ENCODE measurements at regions not wholly inside any gene's neighbourhood (a gene's known extent, or its start where the extent isn't known, plus 50 kb on each side); places are given as distances from the start of the nearest gene placed in this dataset.
A peak's percentile ranks its signal among the peaks of the same experiment; 100 is the strongest.

DNA sequence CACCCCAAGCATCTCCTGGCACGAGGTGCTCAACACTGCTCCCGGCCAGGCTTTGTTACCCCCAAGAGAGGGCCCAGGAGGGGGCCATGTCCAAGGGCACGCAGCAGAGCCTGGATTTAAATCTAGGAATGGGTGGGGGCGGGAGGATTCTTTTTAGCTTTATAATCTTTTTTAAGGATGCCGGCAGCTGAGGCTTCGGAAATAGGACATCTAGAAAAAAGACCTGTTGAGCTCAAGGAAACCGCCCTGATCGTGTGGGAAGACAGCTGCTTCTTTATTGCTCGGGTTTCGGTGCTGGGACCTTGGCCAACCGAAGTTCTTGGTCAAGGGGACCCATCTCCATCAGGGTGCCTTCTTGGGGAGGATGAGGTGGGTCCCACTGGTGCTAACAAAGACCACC is 317.9 kb downstream of the CTTN start:
- DNase-seq = no peak

DNA sequence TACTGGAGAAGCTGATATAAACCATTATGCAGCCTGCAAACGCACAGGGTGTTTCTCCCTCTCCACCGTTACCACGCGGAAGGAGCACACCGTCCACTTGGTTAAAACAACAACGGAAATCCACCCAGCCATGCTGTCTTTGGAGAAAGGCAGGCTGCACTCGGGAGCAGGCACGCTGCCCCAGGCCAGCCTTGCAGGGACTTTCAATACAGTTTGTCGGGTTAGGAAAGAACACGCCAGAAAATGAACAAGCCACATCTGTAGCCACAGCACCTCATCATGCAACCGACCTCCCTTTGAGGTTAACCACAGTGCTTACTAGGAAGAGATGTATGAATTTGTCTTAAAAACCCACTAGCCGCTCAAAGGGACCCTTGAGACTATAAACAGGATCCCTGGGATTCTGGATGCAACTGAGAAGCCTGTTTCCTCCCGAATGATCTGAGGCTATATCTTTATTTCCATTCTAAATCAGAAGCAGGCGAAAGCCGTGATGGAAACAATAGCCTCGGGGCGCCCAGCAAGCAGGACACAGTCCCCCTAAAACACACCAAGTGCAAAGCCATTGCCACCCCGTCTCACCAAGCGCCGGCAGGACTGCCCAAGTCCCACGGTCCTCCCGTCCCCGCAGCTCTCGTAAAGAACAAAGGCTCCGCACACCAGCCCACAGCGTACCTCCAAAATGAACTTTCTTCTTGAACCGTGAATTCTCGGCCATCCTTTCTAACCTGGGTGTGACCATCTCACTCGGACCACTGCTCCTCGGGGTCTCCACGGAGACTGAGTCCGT is 318.9 kb downstream of the CTTN start:
- DNase-seq = no peak

DNA sequence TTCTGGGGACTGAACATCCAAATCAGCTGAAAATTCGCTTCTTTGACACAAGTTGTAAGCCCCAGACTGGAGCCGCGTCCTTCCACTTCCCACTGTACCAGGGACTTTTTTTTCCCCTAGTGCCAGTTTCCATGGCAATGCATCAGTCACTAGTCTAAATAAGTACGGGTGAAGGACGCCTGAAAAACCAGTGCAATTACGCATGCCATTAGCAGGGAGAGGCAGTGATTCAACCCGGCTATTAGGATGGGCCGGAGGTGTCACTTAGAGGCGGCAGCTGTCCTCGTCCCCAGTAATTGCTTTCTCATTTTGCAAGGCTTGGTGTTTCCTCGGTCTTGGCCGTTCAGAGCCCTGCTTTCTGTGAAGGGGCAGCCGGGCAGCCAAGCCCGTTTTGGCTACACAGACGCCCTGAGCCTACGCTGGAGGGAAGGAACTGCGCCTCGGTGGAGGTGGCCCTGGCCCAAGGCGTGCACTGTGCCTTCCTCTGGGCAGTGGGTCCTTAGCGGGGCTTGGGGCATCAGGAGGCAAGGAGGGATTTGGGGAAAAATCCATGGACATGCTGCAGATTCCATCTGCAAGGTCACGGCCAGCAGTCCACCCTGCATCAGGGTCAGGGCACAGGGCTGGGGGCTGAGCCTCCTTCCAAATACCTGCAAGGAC is 319.7 kb downstream of the CTTN start:
- DNase-seq = peak in 12 of 56 donors; percentile 9 to 37 (median 26)

DNA sequence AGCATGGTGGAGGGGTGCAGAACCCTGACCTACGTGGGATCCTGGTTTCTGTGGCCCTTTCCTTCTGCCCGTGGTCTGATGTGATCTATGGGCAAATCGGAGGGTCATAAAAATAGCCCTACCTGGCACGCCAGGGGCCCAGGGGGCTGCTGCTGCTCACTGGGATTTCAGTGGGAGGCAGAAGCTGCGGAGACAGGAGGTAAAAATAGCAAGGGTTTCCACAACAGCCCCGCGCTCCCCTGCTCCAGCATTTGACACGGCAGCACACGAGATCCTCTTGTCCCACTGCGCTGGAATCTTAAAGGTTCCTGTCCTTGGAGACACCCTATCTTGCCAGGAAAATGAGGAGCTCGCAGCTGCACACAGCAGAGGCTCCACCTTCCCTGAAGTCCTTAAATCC is 321.2 kb downstream of the CTTN start:
- DNase-seq = no peak

DNA sequence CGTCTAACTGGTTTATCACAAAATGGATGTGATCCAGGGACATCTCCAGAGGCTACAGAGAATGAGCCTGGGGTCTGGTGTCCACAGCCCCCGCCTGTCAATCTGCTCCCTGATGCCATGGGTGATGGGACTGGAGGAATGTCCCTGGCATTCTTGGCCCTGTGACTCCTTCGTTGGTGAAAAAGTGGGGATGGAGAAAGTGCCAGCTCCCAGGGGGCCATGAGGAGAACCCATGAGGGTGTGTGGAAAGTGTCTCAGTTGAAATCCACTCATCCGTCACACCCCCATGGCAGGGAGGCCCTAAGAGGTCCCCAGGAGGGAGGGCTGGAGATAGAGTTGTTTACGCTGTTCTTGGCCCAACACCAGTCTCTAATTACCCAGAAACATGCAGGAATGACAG is 322.0 kb downstream of the CTTN start:
- DNase-seq = no peak

DNA sequence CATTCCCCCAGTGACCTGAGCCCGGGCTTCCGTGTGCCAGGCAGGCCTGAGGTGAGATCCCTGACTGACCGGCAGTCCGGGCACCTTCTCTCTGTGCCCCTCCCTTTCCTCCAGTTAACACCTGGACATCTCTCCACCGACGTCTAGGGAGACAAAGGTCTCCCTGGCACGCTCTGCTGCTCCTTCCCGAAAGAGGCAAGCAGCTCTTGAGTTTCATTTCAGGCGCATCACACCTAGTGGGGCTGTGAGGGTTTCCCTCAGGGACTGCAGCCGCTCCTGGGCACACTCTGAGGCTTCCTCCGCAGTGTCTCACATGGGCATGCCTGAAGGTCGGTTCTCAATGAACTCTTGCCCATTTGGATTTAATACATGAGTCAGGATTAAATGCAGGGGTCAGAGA is 322.7 kb downstream of the CTTN start:
- no peak for DNase-seq

DNA sequence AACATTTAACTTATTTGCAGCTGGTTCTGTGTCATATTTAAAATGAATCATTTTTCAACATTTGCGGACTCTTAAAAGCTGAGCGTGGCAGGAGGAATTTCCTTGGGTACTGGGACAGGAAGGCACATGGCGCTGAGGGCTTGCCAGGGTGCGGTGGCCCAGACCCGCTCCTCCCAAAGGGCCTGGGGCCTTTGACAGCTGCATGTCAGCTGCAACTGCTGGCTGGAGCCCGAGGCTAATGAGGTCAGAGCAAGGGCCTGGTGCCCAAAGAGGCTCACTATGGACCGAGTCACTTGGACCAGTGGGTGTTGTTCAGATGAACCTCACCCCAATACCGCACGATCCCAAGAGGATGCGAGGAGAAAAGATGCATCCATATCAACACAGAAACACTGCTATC is 326.9 kb downstream of the CTTN start:
- DNase-seq = peak in 7 of 56 donors; percentile 7 to 32 (median 23)

DNA sequence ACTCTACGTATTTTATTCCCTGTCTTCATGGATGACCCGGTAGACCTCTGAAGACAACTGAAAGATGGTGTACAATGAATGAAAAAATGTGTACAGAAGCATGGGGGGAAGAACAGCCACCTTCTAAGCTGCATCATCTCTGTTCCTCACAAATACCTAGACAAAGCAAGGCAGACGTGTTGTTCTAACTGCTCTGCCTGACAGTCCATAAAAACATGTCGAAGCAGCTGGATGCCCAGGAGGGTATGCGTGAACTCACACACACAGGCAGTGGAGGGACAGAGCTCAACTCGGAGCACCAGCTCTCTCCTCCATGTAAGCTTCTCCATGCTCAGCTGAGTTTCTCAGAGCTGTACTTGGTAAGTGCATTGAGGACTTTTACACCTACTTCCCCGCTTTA is 327.4 kb downstream of the CTTN start:
- DNase-seq = no peak

DNA sequence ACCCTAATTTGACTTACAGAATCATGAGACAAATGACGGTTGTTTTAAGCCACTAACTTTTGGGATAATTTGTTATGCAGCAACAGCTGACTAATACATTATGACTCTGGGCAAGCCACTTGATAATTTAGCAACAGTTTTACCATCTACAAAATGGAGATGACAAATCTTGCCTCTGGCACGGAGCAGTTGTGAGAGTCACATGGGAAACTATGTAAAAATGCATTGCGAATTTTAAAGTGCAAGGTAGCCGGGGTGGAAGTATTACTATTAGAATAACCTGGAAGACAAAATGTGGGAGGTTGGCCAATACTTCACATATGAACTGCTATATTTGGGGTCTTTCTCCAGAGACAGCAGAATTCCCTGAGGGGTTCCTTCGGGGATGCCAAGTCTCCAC is 328.7 kb downstream of the CTTN start:
- DNase-seq = no peak

DNA sequence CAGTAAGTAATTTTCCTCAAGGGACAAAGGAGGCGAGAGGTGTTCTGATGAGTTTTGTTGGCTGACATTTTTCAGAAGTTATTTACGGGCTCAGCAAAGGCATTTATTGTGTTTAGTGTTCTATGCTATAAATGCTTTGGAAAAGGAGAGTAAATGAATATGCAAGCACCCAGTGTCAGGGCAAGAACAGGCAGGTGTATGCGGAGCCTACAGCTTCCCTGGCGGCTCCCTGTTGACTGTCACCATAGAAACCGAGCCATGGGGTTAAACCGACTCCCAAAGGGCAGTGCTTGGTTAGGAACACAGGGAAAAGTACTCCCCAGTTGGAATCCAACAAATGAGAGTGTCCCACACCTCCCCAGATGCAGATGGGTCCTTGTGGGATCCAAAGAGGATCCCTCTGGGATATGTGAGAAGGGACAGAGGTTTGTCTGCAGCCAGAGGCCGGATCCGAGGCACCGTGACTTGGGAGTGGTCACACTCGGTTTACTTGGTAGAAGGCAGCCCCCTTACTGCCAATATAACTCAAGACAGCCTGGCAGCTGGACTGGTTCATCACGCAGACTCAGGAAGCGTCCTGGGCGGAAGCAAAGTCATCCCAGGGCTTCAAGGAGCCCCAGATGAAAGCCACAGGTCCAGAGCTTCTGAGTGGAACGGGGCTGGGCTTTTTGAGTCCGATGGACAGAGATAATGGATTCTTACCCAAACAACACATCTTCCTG is 329.7 kb downstream of the CTTN start:
- no peak for DNase-seq

DNA sequence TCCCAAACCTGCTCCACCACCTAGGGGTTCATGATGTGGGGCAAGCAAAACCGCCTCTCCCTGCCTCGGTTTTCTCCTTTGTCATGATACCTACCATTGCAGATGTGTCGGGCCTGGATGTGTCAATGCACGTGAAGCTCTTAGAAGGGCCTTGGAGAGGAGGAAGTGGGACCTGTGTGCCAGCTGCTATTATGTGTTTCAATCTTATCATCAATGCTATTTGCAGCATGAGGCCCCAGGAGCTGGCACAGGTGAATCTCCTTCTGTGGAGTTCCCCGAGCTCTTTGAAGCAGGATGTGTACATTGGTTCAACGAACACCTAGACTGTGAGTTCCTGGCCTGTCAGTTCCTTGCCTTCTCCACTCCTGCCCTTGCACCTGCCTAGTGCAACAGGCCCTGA is 331.6 kb downstream of the CTTN start:
- no peak for DNase-seq

DNA sequence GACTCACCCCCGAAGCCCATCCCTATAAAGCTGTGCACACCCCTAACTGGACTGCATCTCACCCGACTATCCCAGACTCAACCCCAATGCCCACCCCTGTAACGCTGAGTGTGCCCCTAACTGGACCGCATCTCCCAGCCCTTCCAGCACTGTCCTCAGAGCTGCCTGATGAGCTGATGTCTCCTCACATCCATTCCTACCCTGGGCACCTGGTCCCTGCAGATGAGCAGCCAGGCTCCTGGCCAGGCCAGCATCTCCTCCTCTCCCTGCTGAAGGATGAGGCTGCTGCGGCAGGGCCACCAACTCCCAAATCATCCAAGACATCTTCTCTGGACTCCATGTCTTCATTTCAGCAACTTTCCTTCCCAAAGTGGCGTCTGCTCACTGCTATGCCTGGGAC is 332.1 kb downstream of the CTTN start:
- DNase-seq = no peak

DNA sequence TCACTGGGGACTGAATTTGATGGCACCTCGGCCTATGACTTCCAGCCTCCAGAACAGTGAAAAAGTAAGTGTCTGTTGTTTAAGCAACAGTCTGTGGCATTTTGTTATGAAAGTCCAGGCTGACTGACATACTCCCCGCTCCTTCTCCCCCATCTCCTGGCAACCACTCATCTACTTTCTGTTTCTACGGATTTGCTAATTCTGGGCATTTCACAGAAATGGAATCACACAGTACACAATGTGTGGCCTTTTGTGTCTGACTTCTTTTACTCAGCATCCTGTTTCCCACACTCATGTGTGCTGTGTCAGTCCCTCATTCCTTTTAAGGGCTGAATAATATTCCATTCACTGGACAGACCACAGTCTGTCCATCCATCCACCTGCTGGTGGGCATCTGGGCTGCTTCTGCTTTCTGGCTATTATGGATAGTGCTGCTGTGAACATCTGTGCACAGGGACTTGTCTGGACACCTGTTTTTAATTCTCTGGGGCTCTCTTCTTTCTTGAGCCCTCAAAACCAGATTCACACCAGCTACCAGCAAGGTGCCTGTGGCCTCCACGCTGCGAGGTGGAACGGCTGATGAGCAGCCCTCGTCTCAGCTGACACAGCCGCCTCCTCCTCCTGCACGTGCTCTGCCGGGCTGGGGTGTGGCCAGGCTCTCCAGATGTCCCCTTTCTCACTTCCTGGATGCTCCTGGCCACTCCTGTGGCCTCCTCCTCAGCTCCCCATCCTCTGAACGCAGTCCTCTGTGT is 333.1 kb downstream of the CTTN start:
- no peak for DNase-seq

DNA sequence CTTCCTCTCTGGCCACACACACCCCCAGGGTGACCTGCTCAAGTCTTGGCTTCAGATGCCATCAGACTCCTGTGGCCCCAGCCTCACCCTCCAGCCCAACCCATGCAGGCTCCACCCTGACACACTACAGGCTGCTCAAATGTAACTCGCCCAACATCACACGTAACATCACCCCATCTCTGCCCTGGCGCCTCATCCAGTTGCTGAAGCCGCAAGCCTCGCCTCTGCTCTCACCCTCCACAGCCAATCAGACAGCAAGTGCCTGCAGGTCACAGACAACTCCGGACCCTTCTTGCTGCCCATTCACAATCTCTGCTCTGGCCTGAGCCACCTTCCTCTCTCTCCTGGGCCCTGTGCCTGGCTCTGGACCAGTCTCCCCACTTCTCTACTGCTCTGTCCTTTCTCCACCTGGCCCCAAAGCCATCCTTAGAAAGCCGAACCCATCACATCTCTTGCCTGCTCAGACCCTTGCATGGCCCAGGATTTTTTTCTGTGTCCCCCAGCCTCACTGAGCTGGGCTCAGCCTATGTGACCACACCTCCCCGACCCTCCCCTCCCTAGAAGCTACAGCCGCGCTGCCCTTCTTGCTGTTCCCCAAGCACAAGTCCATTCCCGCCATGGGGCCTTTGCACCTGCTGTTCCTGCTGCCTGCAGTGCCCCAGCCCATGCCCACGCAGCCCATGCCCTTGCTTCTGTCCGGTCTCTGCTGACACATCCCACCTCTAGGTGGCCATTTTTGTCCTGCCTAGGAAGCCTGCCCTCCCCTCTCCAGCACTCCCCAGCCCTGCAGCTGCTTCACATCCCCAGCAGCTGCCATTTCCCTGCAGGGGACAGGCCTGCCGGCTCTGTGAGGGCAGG is 333.9 kb downstream of the CTTN start:
- no peak for DNase-seq

DNA sequence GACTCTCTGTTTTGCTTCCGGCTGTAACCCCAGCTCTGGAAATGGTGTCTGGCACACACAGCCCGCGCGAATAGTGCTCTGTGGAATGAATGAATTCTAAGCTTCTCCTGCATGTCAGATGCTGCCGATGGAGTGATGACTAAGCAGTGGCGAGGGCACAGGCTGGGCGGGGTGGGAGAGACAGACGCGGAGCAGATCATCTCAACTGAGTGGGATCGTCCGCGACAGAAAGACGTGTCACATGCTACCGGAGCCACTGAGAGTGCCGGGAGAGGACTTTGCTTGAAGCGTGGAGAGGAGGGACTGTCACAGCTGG is 334.5 kb downstream of the CTTN start:
- DNase-seq = peak in 30 of 56 donors; percentile 7 to 77 (median 42)

DNA sequence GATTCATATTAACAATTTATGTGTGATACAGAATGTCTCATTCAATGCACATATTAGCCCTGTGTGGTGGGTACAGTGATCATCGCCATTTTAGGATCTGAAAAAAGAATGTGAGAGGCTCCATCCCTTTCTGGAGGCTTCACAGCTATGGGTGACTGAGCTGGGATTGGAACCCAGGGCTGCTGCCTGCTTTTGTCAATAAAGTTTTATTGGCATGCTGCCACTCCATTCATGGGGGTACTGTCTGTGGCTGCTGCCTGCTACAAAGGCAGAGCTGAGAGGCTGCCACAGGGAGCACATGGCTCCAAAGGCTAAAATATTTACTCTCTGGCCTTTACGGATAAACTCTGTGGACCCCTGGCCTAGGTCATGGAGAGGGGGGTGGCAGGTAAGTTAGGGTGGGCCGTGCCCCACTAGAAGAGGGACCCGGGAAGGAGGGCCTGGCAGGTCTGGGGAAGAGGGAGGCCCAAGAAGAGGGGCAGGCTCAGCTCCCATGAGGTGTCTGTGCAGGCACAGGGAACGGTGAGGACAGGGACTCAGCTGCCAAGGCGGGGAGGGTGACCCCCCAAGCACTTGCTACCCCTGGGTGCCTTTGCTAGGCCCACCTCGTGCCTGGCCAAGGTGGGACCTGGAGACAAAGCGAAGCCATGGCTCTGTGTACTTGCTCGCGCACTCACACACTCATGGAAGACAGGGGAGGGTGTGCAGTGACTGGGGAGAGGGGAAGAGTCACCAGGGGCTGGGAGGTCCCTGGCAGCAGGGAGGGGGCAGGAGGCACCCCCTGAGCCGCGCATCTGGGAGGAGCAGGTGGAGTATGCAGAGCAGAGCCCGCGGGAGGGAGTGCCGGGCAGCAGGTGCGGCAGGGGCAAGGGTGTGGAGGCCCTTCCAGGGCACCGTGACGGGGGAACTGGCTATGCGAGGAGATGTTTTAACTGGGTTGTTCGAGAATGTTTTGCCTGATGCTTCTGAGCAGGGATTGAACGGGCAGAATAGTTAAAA is 335.3 kb downstream of the CTTN start:
- no peak for DNase-seq

DNA sequence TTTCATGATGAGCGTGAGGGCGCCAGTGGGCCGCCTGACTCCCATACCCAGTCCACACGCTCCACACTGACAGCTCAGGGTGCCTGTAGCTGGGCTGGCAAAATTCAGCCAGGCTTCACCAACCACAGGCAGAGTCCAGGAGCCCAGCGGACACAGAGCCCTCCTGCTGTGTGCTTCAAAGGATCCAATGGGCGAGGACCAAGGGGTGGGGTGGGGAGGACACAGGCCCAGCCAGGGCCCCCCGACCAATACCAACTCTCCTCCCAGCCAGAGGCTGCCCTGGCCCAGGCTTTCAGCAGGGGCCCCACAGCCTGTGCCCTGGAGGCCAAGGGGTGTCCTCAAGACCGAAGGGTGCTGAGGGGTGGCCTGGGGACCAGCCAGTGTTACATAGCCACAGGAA is 336.1 kb downstream of the CTTN start:
- DNase-seq = no peak

DNA sequence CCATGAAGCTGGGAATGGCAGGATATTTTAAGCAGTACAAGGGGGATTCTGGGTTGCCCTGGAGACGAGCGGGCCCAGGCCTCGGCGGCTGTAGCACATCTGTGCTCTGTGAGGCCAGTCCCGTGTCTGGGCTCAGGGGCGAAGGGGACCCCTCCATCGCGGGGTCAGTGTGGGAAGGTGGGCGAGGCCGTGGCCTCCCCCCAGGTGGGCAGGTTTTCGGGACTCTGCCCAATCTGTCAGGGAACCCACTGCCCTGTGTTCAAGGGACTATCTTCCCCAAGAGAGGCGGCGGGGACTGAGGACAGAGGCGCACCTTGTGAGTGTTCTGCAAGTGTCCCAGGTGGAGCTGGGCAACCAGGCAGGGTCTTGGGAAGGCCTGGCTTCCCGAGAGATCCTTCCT is 336.6 kb downstream of the CTTN start:
- no peak for DNase-seq

DNA sequence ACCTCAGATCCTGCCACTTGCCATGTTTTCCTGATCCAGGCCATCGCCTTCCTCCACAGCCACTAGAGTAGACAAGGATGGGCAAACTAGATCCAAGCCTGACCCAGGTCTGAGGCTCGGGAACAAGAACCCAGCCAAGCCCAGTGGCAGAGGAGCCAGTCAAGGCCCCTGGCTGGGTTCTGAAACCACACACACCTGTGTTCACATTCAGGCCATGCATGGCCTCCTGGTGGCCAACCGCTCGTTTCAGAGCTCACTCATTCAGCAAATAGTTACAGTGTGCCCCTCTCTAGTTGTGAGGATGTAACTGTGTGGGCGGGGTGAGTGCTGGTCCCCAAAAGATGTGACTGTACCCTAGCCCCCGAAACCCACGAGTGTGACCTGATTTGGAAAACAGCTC is 337.6 kb downstream of the CTTN start:
- DNase-seq = no peak

DNA sequence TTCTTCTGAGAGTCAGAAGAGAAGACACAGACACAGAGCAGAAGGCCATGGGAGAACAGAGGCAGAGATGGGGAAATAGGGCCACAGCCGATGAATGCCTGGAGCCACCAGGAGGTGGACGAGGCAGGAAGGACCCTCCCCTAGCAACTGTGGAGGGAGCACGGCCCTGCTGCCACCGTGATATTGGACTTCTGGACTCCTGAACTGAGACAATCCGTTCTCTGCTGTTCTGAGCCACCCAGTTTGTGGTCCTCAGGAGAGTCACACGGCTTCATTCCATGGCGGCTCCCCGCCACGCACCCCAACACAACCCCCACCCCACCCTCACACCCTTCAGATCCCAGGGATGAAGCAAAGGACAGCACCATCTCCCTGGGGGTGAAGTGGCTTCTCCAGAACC is 338.1 kb downstream of the CTTN start:
- no peak for DNase-seq
